Activated naive CD8-positive, alpha-beta T cell treated with anti-CD3 and anti-CD28 coated beads for 36 hours (primary cell): ENCODE measurements at regions not wholly inside any gene's neighbourhood (a gene's known extent, or its start where the extent isn't known, plus 50 kb on each side); places are given as distances from the start of the nearest gene placed in this dataset.

Experiments
- DNase-seq: peaks from one replicate; pipeline ENCODE4 v3.0.0; 2021
- H3K27ac Mint-ChIP-seq: one replicate; pipeline ENCODE4 v1.8.0; 2022; ENCODE audit warnings: mild to moderate bottlenecking, moderate library complexity, mixed read lengths
- H3K27me3 Mint-ChIP-seq: one replicate; pipeline ENCODE4 v1.8.0; 2022; ENCODE audit warnings: mild to moderate bottlenecking, mixed read lengths
- H3K36me3 Mint-ChIP-seq: one replicate; pipeline ENCODE4 v1.8.0; 2021; ENCODE audit warnings: mild to moderate bottlenecking, mixed read lengths
- H3K4me1 Mint-ChIP-seq: one replicate; pipeline ENCODE4 v1.8.0; 2021; ENCODE audit warnings: mixed read lengths
- H3K4me3 Mint-ChIP-seq: one replicate; pipeline ENCODE4 v1.8.0; 2022; ENCODE audit warnings: mild to moderate bottlenecking, moderate library complexity, mixed read lengths
- H3K9me3 Mint-ChIP-seq: one replicate; pipeline ENCODE4 v1.8.0; 2022; ENCODE audit warnings: mixed read lengths

DNA sequence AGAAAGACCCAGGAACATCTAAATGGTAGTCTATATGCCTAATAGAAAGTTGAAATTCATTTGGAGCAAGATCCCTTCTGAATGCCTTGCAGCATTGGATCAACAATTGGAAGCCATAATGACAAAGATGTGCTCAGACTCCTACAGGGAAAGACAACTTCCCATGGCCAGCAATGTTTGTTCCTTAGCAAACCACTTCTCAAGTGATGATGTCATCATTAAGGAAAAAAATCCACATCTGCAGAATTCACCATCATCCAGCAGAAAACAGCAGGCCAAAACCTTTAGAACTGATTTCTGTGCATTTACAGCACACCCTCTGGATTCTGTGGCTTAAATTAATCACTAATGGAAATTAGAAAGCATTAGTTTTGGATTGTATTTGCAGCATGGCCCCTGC is 82.4 kb upstream of the ZIC3 start:
- H3K27ac Mint-ChIP-seq: no peak overlapping the region
- H3K4me1 Mint-ChIP-seq: no peaks in the 10 kb centered on the region
- no peaks in the 10 kb centered on the region for H3K36me3 Mint-ChIP-seq
- no peak for DNase-seq
- no peak overlapping the region for H3K4me3 Mint-ChIP-seq
- no peaks in the 10 kb centered on the region for H3K27me3 Mint-ChIP-seq
- H3K9me3 Mint-ChIP-seq: no peaks in the 10 kb centered on the region

DNA sequence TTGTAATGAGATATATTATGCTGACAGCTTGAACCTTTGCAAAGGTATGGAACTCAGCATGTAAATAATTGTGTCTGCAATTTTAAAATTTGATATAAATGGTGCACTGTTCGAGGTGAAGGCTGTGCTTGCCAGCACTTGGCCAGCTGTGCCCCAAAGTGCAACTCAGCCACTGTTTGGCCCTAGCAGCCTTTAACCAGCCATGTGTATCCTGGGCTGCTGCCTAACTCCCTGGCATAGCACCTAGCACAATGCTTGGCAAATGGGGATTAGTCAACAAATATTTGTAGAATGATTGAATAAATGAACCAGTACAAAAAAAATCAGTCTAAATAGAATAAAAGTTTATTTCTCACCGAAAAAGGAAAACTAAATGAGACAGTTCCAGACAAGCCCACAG is 83.8 kb upstream of the ZIC3 start:
- no peak overlapping the region for H3K4me3 Mint-ChIP-seq
- H3K4me1 Mint-ChIP-seq: no peaks in the 10 kb centered on the region
- H3K9me3 Mint-ChIP-seq: no peaks in the 10 kb centered on the region
- no peak overlapping the region for H3K27ac Mint-ChIP-seq
- DNase-seq: no peak
- no peaks in the 10 kb centered on the region for H3K36me3 Mint-ChIP-seq
- no peaks in the 10 kb centered on the region for H3K27me3 Mint-ChIP-seq

DNA sequence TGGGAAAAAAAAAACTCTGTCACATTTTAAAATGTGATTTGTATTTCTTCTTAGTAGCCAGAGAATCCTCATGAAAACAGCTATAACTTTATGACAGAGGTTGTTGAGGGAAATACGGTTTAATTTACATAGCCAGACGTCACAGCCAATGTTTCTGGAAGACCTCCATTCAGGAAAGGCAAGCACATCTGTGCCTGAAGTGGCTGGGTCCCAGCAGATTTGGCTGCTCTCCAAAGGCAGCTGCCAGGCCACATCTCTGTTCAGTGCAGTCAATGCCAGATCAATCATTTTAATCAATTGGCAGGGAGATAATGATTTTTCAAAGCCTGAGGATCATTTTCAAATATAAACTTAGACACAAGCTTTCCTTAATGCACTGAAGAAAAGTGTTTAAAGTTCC is 86.5 kb upstream of the ZIC3 start:
- no peak overlapping the region for H3K27ac Mint-ChIP-seq
- no peak for DNase-seq
- no peak overlapping the region for H3K4me3 Mint-ChIP-seq
- H3K27me3 Mint-ChIP-seq: no peaks in the 10 kb centered on the region
- H3K4me1 Mint-ChIP-seq: no peaks in the 10 kb centered on the region
- H3K9me3 Mint-ChIP-seq: no peaks in the 10 kb centered on the region
- H3K36me3 Mint-ChIP-seq: no peaks in the 10 kb centered on the region

DNA sequence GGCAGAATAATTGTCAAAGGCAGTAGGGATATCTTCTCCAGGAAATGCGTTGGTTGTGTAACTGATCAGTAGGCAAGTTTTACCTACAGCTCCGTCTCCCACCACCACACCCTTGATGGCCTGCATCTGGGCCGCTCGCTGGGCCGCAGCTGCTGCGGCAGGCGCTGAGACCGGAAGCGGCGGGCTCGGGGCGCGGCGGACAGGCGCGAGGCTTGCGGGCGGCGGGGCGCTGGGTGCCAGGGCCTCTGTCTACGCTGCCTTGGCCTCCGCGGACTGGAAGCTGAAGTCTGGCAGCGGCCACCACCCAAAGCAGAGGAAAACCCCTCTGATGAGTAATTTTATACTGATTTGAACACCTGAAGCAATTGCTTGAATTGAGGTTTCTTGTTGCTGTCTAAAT is 124.2 kb upstream of the ZIC3 start:
- Mint-ChIP-seq H3K9me3 (peaks cover 4% of the 10 kb centered on the region), H3K27me3 (peaks cover 3% of the 10 kb centered on the region), H3K4me1 (no peaks in the 10 kb centered on the region), H3K36me3 (no peaks in the 10 kb centered on the region), H3K27ac (no peak overlapping the region), H3K4me3 (no peak overlapping the region)
- DNase-seq: no peak

DNA sequence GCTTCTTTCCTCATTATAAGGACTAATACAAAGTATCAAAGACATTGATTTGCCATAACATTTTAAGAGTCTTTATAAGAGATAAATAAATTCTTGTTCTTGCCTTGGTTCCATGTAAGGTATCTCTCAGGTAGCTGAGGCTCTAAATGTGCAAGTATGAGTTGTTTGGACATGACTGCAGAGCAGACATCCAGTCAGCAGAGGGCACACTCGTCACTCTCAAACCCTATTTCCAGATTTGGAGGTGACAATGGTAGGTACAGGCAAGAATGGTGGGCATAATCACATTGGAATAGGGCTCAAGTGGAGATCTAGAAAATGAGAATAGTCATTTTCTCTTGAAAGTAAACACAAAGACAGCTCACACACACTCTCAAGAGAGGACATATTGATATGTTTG is 133.3 kb upstream of the ZIC3 start:
- DNase-seq: no peak
- H3K36me3 Mint-ChIP-seq: no peaks in the 10 kb centered on the region

DNA sequence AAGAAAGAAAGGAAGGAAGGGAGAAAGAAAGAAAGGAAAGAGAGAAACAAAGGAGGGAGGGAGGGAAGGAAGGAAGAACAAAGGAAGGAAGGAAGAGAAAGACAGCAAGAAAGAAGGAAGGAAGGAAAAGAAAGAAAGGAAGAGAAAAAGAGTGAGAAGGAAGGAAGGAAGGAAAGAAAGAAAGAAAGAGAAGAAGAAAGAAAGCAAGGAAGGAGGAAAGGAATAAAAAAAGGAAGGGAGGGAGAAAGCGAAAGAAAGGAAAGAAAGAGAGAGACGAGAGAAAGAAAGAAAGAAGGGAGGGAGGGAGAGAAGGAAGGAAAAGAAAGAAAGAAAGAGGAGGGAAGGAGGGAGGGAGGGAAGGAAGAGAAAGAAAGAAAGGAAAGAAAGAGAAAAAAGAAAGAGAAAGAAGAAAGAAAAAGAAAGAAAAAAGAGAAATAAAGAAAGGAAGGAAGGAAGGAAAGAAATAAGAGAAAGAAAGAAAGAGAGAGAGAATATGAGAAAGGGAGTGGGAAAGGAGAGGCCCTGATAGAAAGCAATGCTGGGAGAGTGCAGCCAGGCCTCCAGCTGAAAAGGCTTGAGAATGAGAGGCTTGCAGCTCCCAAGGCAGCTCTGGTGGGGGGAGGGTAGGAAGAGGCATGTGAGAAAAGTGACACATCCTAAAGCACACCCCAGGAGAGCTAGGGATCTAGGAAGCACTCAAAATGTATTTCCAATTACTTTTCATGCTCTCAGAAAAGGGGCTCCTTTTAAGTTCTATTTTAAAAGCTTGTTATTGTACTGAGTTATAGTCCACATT is 134.0 kb upstream of the ZIC3 start:
- no peak for DNase-seq

More for the DNA sequence above, 133.3 kb upstream of the ZIC3 start:
- H3K4me3 Mint-ChIP-seq: no peak overlapping the region
- H3K27me3 Mint-ChIP-seq: peaks cover 53% of the 10 kb centered on the region
- no peak overlapping the region for H3K27ac Mint-ChIP-seq
- H3K4me1 Mint-ChIP-seq: peaks cover 1% of the 10 kb centered on the region
- peaks cover 6% of the 10 kb centered on the region for H3K9me3 Mint-ChIP-seq

DNA sequence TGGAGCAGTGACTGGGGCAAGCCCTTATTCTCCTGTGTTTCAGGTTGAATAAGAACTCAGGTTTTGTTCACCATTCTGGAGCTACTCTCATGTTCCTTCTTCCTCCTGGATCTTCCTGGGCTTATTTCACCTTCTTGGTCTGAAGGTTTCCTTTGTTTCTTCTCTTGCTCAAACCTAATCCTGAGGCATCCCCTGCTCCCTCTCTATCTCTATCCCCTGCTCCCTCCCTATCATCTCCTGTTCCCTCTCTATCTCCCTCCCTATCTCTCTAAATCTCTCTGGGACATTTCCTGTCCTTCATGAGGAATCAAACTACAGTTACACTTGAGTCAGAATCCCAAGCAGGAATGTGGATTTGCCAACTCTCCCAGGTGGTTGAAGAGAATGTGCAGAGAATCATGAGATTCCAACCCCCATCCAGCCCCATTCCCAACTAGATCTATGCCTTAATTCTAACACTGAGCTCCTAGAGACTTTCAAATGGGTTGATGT is 134.9 kb upstream of the ZIC3 start:
- H3K27ac Mint-ChIP-seq: no peak overlapping the region
- H3K4me1 Mint-ChIP-seq: peaks cover 7% of the 10 kb centered on the region
- peaks cover 67% of the 10 kb centered on the region for H3K27me3 Mint-ChIP-seq
- no peak overlapping the region for H3K4me3 Mint-ChIP-seq
- H3K36me3 Mint-ChIP-seq: no peaks in the 10 kb centered on the region
- no peak for DNase-seq
- peaks cover 3% of the 10 kb centered on the region for H3K9me3 Mint-ChIP-seq

More for the DNA sequence above, 134.0 kb upstream of the ZIC3 start:
- Mint-ChIP-seq H3K27me3 (peaks cover 58% of the 10 kb centered on the region), H3K4me3 (no peak overlapping the region), H3K9me3 (peaks cover 6% of the 10 kb centered on the region), H3K36me3 (no peaks in the 10 kb centered on the region), H3K4me1 (peaks cover 4% of the 10 kb centered on the region), H3K27ac (no peak overlapping the region)

DNA sequence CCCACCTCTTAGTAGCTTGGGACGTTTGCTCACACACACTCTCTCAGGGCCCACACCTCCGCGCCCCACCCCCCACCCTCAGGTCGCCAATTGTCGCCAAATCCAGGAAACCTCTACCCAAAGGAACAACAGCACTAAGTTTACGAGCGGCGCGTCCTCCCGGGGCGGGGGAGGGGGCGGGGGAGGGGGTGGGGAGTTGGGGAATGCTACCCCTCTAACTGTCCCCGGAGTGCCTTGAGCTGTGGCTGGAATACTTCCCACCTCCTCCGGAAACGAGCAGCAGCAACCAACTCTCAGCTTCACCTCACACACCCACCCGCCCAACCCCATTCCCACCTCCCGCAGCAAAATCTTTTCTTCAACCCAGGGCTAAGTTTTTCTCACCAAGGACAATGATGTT is 135.6 kb upstream of the ZIC3 start:
- H3K4me1 Mint-ChIP-seq: peaks cover 7% of the 10 kb centered on the region
- H3K9me3 Mint-ChIP-seq: no peaks in the 10 kb centered on the region
- no peak overlapping the region for H3K4me3 Mint-ChIP-seq
- no peak overlapping the region for H3K27ac Mint-ChIP-seq
- H3K36me3 Mint-ChIP-seq: no peaks in the 10 kb centered on the region
- DNase-seq: no peak
- peaks cover 72% of the 10 kb centered on the region for H3K27me3 Mint-ChIP-seq

DNA sequence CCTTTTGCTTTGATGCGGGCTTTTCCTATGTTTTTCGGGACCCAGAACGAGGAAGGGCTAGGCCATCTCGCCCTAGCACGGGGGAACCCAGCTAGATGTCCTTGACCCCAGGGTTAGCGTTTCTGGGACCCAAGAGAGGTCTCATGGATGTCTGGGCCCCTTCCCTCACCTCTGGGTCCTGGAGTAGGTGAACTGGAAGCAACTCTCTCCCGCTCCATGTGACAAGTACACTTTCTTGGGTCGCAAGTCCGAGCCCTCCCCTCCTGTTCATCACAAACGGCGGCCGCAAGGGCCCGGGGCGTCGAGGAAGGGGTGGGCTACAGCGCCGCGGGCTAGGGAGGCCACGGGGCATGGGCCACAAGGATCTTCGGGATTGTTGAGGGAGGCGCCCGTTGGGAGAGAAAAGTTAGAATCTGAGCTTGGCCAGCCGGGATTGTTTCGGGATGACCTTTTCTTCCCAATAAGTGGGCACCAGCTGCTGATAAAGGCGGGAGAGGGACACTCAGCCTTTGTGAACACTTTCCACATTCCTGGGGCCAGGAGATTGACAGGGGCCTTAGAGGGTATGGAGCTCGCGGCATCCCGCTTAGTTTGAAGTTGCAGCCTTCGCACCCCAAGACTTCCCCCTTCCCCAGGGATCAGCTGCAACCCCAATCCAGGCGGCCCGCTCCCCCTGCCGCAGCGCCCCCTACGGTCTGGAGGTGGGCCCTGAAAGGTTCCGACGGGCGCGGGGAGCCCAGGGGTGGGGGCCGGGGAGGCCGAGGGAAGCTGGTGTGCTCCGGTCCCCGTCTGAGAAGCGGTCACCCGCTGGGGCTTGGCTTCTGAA is 136.9 kb upstream of the ZIC3 start:
- Mint-ChIP-seq H3K27ac (no peak overlapping the region), H3K4me1 (peaks cover 8% of the 10 kb centered on the region), H3K27me3 (peaks cover 81% of the 10 kb centered on the region), H3K4me3 (no peak overlapping the region), H3K36me3 (peaks cover 2% of the 10 kb centered on the region), H3K9me3 (no peaks in the 10 kb centered on the region)
- DNase-seq: no peak

DNA sequence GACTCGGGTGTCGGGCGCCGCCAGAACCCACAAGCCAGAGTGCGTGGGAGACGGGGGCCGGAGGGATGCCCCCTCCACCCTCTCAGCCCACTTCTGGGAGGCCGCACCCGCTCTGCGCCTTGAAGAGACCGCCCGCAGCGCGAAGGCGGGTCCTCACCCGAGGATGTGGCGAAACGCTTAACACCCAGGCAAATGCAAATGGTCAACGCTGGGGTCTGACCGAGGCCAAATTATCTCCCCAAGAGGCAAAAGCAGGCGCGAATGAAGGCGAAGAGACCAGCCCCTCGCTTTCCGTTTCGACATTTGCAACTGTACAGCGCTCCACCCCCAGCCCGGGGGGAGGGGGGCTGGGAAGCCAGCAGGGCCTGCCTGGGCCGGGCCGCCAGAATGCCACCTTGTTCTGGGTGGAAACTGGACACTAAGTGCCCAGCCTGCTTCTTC is 137.7 kb upstream of the ZIC3 start:
- H3K27me3 Mint-ChIP-seq: peaks cover 88% of the 10 kb centered on the region

DNA sequence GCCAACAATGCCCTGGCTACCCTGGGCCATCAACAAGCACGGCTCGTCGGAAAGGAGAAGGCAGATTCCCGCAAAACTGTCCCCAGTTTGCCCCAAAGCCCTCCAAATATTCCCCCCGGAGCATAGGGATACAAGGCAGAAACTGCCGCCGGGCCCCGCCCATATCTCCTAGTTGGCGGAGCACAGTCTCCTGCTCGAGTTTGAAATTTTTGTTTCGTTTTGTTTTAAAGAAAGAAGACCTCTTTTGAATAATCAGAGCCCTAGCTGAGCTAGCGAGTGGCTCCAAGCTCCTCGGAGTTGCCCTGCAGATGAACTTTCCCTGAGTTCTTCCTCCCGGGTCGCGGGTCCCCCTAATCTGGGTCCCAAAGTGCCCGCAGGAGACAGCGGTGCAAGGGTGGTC is 138.1 kb upstream of the ZIC3 start:
- H3K4me1 Mint-ChIP-seq: peaks cover 8% of the 10 kb centered on the region
- peaks cover 90% of the 10 kb centered on the region for H3K27me3 Mint-ChIP-seq
- H3K36me3 Mint-ChIP-seq: peaks cover 2% of the 10 kb centered on the region
- no peak overlapping the region for H3K27ac Mint-ChIP-seq
- DNase-seq: no peak
- peak overlapping the region; percentile 61 for H3K4me3 Mint-ChIP-seq
- no peaks in the 10 kb centered on the region for H3K9me3 Mint-ChIP-seq

More for the DNA sequence above, 137.7 kb upstream of the ZIC3 start:
- Mint-ChIP-seq H3K4me1 (peaks cover 8% of the 10 kb centered on the region), H3K36me3 (peaks cover 2% of the 10 kb centered on the region), H3K4me3 (peak overlapping the region; percentile 61), H3K27ac (no peak overlapping the region), H3K9me3 (no peaks in the 10 kb centered on the region)
- DNase-seq: no peak

DNA sequence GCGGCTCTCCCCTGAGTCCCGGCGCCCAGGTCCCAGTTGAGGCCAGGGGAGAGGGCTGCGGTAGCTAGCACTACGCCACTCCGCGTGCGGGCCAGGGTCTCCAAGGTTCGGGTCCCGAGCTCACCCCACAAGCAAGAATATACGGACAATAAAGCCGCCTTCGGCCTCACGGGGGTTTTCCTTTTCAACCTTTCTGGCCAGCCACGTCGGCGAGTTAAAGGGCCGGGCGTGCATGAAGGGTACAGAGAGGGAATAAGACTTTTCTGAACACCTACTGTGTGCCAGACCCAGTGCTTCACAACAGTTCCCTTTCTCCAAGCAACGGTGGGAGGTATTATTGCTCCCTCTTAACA is 138.5 kb upstream of the ZIC3 start:
- H3K9me3 Mint-ChIP-seq: no peaks in the 10 kb centered on the region
- no peak for DNase-seq
- H3K27ac Mint-ChIP-seq: no peak overlapping the region
- peaks cover 2% of the 10 kb centered on the region for H3K36me3 Mint-ChIP-seq
- peak overlapping the region; percentile 61 for H3K4me3 Mint-ChIP-seq
- H3K4me1 Mint-ChIP-seq: peaks cover 8% of the 10 kb centered on the region
- H3K27me3 Mint-ChIP-seq: peaks cover 90% of the 10 kb centered on the region

DNA sequence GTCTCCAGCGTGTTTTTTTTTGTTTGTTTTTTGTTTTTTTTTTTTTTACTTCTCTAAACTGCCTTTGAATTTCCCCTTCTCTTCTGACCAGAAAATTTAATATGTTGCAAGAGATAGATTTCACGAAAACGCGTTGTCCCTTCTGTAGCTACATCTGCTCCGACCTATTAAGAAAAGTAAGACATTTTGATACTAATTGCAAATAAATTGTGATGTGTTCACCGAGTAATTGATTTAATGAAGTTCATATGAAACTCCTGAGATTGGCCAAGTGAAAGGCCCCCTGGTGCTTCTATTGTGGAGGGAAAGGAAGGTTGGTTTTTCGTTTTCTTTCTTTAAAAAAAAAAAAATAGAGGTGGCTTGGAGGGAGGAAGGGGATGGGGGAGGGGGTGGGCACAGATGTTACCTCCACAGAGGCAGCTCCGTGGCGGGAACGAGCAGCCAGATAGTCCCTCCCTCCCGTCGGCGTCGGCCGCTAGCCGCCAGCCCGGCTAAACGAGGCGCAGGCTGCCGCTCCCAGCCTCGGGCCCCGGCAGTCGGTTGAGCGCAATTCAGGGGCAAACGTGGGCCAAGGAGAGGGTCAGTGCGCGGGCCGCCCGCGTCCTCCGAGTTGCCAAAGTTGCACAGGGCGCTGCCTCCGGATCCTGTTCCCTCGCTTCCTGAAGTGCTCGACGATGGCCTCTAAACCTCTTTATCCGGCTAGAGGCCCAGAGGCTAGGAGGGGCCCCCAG is 139.1 kb upstream of the ZIC3 start:
- peaks cover 2% of the 10 kb centered on the region for H3K36me3 Mint-ChIP-seq
- no peak for DNase-seq
- no peaks in the 10 kb centered on the region for H3K9me3 Mint-ChIP-seq
- H3K4me3 Mint-ChIP-seq: no peak overlapping the region
- peaks cover 85% of the 10 kb centered on the region for H3K27me3 Mint-ChIP-seq
- H3K27ac Mint-ChIP-seq: no peak overlapping the region
- peaks cover 8% of the 10 kb centered on the region for H3K4me1 Mint-ChIP-seq

DNA sequence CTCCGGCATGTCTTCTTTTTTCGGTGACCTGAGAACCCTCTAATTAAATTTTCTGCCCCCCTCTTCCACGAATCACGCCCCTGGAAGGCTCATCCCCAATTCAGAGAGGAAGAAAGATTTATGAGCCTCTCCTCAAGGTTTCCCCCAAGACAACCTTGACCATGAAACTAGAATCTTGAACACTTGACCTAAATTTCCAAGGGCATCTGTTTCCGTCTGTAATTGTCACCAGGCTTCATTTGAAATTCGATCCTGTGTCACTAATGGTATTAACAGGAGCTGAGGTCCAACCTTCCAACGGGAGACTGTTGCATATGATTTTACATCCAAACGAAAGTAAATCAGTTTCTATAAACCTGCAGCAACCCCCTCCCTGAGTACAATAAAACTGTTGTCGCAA is 139.9 kb upstream of the ZIC3 start:
- Mint-ChIP-seq H3K4me1 (peaks cover 8% of the 10 kb centered on the region), H3K9me3 (no peaks in the 10 kb centered on the region), H3K4me3 (no peak overlapping the region), H3K27me3 (peaks cover 77% of the 10 kb centered on the region), H3K27ac (no peak overlapping the region), H3K36me3 (peaks cover 2% of the 10 kb centered on the region)
- no peak for DNase-seq

DNA sequence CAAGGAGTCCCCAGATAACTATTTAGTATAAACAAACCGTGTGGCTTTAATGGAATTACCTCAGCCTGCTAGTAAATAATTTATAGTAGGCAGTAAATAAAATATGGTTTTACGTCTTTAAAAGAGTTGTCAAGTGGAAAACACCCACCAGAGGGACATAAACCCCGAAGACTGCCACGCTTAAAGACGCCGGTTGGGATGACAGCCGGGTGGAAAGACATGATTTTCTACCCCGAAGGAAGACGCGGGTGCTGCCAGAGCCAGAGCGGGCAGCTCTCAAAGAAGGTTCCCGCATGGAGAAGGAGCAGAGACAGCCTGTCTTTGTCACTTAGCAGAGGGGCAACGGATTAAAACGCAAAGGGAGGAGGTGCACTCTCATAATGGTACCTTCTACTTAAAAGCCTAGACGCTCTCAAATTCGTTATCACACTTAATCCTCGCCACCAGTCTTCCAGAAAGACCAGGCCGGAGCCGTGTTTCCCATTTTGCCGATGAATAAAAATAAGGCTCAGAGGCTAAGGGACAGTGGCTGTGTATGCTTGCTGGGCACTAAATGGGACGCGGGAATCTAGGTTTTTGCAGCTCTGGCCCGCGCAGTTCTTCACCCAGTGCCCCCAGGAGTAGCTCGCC is 140.5 kb upstream of the ZIC3 start:
- Mint-ChIP-seq H3K4me3 (no peak overlapping the region), H3K9me3 (no peaks in the 10 kb centered on the region), H3K27me3 (peaks cover 75% of the 10 kb centered on the region), H3K36me3 (peaks cover 2% of the 10 kb centered on the region), H3K27ac (no peak overlapping the region), H3K4me1 (peaks cover 8% of the 10 kb centered on the region)
- no peak for DNase-seq
